ENCODE measurements at regions not wholly inside any gene's neighbourhood (a gene's known extent, or its start where the extent isn't known, plus 50 kb on each side); places are given as distances from the start of the nearest gene placed in this dataset.
A peak's percentile ranks its signal among the peaks of the same experiment; 100 is the strongest.

- ATAC-seq (no peak), DNase-seq (no peak)
- no peak overlapping the region for H3K4me3 ChIP-seq
- TF ChIP-seq CTCF (IDR thresholded peaks at IDR 0.05), result no peak
- no peaks in the 10 kb centered on the region for H3K27me3 ChIP-seq
- H3K9me3 ChIP-seq, result no peaks in the 10 kb centered on the region
- no peaks in the 10 kb centered on the region for H3K36me3 ChIP-seq
- no peak overlapping the region for H3K27ac ChIP-seq
- peaks cover 10% of the 10 kb centered on the region for H3K4me1 ChIP-seq
- intact Hi-C loops (cut with DNase I), result loop anchor here (10.0 kb wide), 1 partner anchor 91 kb away; no protein-coding TSS in a partner anchor
Observed at GRCh38 chr20:23243791-23244155, 106.8 kb upstream of the NXT1 start.

GRCh38 chr20:23242556-23243180 is 107.9 kb upstream of the NXT1 start:
- no peak overlapping the region for H3K4me3 ChIP-seq
- H3K9me3 ChIP-seq, result no peaks in the 10 kb centered on the region
- peaks cover 10% of the 10 kb centered on the region for H3K4me1 ChIP-seq
- intact Hi-C loops (cut with DNase I), result loop anchor here (10.0 kb wide), 1 partner anchor 92 kb away; no protein-coding TSS in a partner anchor
- no peaks in the 10 kb centered on the region for H3K27me3 ChIP-seq
- no peaks in the 10 kb centered on the region for H3K36me3 ChIP-seq
- ATAC-seq (no peak), DNase-seq (peak; percentile 11)
- no peak for TF ChIP-seq CTCF (IDR thresholded peaks at IDR 0.05)
- H3K27ac ChIP-seq, result no peak overlapping the region

- peak; percentile 15 for ATAC-seq
- TF ChIP-seq CTCF (IDR thresholded peaks at IDR 0.05), result no peak
- H3K4me1 ChIP-seq, result peaks cover 4% of the 10 kb centered on the region
- intact Hi-C loops (cut with DNase I), result loop anchor here (10.0 kb wide), 1 partner anchor 93 kb away; no protein-coding TSS in a partner anchor
- no peaks in the 10 kb centered on the region for H3K9me3 ChIP-seq
- H3K36me3 ChIP-seq, result no peaks in the 10 kb centered on the region
- no peak overlapping the region for H3K27ac ChIP-seq
- no peak overlapping the region for H3K4me3 ChIP-seq
- DNase-seq, result peak; percentile 25
- H3K27me3 ChIP-seq, result no peaks in the 10 kb centered on the region
Observed at GRCh38 chr20:23242104-23242503, 108.5 kb upstream of the NXT1 start.

GRCh38 chr20:23241416-23241815 is 109.2 kb upstream of the NXT1 start:
- Histone ChIP-seq H3K4me3 (no peak overlapping the region), H3K27ac (no peak overlapping the region), H3K4me1 (no peaks in the 10 kb centered on the region), H3K36me3 (no peaks in the 10 kb centered on the region), H3K9me3 (no peaks in the 10 kb centered on the region), H3K27me3 (no peaks in the 10 kb centered on the region)
- no peak for ATAC-seq
- DNase-seq, result peak; percentile 5
- intact Hi-C loops (cut with DNase I), result loop anchor here (10.0 kb wide), 1 partner anchor 93 kb away; no protein-coding TSS in a partner anchor
- no peak for TF ChIP-seq CTCF (IDR thresholded peaks at IDR 0.05)

GRCh38 chr20:23240519-23240918 is 110.1 kb upstream of the NXT1 start:
- no peak overlapping the region for H3K4me3 ChIP-seq
- no peaks in the 10 kb centered on the region for H3K36me3 ChIP-seq
- no peak for TF ChIP-seq CTCF (IDR thresholded peaks at IDR 0.05)
- no peaks in the 10 kb centered on the region for H3K4me1 ChIP-seq
- intact Hi-C loops (cut with DNase I), result loop anchor here (10.0 kb wide), 1 partner anchor 94 kb away; no protein-coding TSS in a partner anchor
- no peak for ATAC-seq
- DNase-seq, result no peak
- H3K9me3 ChIP-seq, result no peaks in the 10 kb centered on the region
- no peaks in the 10 kb centered on the region for H3K27me3 ChIP-seq
- no peak overlapping the region for H3K27ac ChIP-seq
